Fibroblast of pulmonary artery (primary cell): ENCODE measurements at regions not wholly inside any gene's neighbourhood (a gene's known extent, or its start where the extent isn't known, plus 50 kb on each side); places are given as distances from the start of the nearest gene placed in this dataset.
"Not testable (repeated sequence)": the region's sequence is repeated elsewhere in the genome, so short reads cannot be mapped to it uniquely, and the experiment has no call there.

Experiments
- DNase-seq: peaks from one replicate; pipeline ENCODE4 v3.0.0-alpha.2; 2010; ENCODE audit warnings: low read depth
- H3K4me3 ChIP-seq: replicated peaks from 2 replicates; pipeline ENCODE4 v1.5.1; 2011; ENCODE audit warnings: low read depth, mild to moderate bottlenecking, control low read depth, low read length, moderate library complexity
- CTCF ChIP-seq: IDR thresholded peaks from 2 replicates; pipeline ENCODE4 v1.5.1; 2011; ENCODE audit warnings: mild to moderate bottlenecking, control low read depth, low read length, inconsistent platforms; ENCODE audit errors: missing control alignments

- no peak overlapping the region for H3K4me3 ChIP-seq
- no peak for DNase-seq
- TF ChIP-seq CTCF, result no peak
These were observed 83.0 kb upstream of the DTNBP1 start for GRCh38 chr6:15745781-15746180.

- no peak for DNase-seq
- no peak overlapping the region for H3K4me3 ChIP-seq
- TF ChIP-seq CTCF, result no peak
These were observed 82.1 kb upstream of the DTNBP1 start for GRCh38 chr6:15744818-15745402.

- H3K4me3 ChIP-seq, DNase-seq: not testable (repeated sequence)
These were observed 79.2 kb upstream of the DTNBP1 start for GRCh38 chr6:15742013-15742412.

- no peak overlapping the region for H3K4me3 ChIP-seq
- TF ChIP-seq CTCF, result no peak
- DNase-seq, result no peak
These were observed 78.6 kb upstream of the DTNBP1 start for GRCh38 chr6:15741405-15741804.

GRCh38 chr6:15739867-15740266 is 77.0 kb upstream of the DTNBP1 start:
- H3K4me3 ChIP-seq, result no peak overlapping the region
- TF ChIP-seq CTCF, result no peak
- no peak for DNase-seq

GRCh38 chr6:15739353-15739752 is 76.5 kb upstream of the DTNBP1 start:
- no peak for DNase-seq
- no peak overlapping the region for H3K4me3 ChIP-seq
- no peak for TF ChIP-seq CTCF

- not testable (repeated sequence) for DNase-seq, H3K4me3 ChIP-seq
These were observed 75.4 kb upstream of the DTNBP1 start for GRCh38 chr6:15738195-15738594.

GRCh38 chr6:15736297-15736696 is 73.5 kb upstream of the DTNBP1 start:
- TF ChIP-seq CTCF, result no peak
- no peak overlapping the region for H3K4me3 ChIP-seq
- DNase-seq, result no peak
